GM23248 (cell line): ENCODE measurements at regions not wholly inside any gene's neighbourhood (a gene's known extent, or its start where the extent isn't known, plus 50 kb on each side); places are given as distances from the start of the nearest gene placed in this dataset.

Experiments used
- EZH2 ChIP-seq: fragments of 200-600 bp; sonication (generic); IDR thresholded peaks from 2 replicates; pipeline ENCODE4 v1.6.1; 2018; ENCODE audit warnings: antibody characterized with exemption, mild to moderate bottlenecking; ENCODE audit not compliant: insufficient read depth, poor library complexity, severe bottlenecking
- EZH2phosphoT487 ChIP-seq: fragments of 200-600 bp; sonication (generic); IDR thresholded peaks from 2 replicates; pipeline ENCODE4 v1.6.1; 2018; ENCODE audit warnings: antibody characterized with exemption, moderate library complexity, mild to moderate bottlenecking, low read depth; ENCODE audit not compliant: insufficient read depth

GRCh38 chr7:39810204-39810642, 139.8 kb upstream of the CDK13 start:
- no peak for TF ChIP-seq EZH2phosphoT487
- TF ChIP-seq EZH2: no peak
